Activated CD8-positive, alpha-beta memory T cell treated with anti-CD3 and anti-CD28 coated beads, Interleukin-2, amount 10 ng/mL, durations not matched to agents 7 days and 5 days (primary cell): ENCODE measurements at regions not wholly inside any gene's neighbourhood (a gene's known extent, or its start where the extent isn't known, plus 50 kb on each side); places are given as distances from the start of the nearest gene placed in this dataset.

ENCODE experiments used
- ATAC-seq: fragments of 150-1000 bp; cut with Tn5 transposase; one replicate; pipeline ENCODE4 v1.10.0; 2021; ENCODE audit warnings: moderate library complexity
- CTCF ChIA-PET: fragments of 350-600 bp; sonication (Branson Sonifier 250); formaldehyde crosslinking; loops from one replicate; lab custom pipeline; 2021; ENCODE audit warnings: antibody characterized with exemption; lab: Charles Lee
- DNase-seq: peaks from one replicate; pipeline ENCODE4 v3.0.0-alpha.2; 2020
- H3K27ac Mint-ChIP-seq: one replicate; pipeline ENCODE4 v1.8.0; 2021; ENCODE audit warnings: mild to moderate bottlenecking, mixed read lengths
- H3K27me3 Mint-ChIP-seq: one replicate; pipeline ENCODE4 v1.8.0; 2021; ENCODE audit warnings: mixed read lengths
- H3K36me3 Mint-ChIP-seq: one replicate; pipeline ENCODE4 v1.8.0; 2021; ENCODE audit warnings: mild to moderate bottlenecking, mixed read lengths
- H3K4me1 Mint-ChIP-seq: one replicate; pipeline ENCODE4 v1.8.0; 2021; ENCODE audit warnings: mixed read lengths
- H3K4me3 Mint-ChIP-seq: one replicate; pipeline ENCODE4 v1.8.0; 2021; ENCODE audit warnings: mild to moderate bottlenecking, moderate library complexity, mixed read lengths
- H3K9me3 Mint-ChIP-seq: one replicate; pipeline ENCODE4 v1.8.0; 2022; ENCODE audit warnings: low read depth, mixed read lengths

DNA sequence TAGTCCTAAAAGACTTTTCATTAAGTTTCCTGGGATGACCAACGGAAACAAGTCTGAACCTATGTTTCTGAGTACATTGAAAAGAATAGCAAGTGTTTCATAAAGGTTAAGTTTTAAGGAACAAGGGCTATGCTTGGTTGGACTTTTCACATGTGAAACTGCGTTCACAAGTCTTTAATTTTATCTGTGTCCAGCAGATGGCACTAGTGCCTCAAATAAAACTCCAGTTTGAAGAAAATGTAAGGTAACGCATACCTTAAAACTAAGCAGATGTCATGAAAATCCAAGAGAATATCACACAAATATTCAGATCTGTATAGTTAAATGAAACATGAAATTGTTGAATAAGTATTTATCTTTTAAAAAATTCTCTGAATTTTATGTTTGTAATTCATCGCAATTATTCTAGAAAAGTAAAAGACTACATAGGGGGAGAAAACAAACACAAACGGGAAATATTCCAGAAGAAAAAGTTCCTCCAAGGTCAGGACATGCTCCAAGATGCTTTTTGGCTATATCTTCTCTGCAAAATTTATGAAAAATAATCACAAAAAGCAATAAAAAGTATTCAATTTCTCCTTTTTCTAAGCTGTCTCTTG lies 89.6 kb upstream of the MAD2L1 start:
- H3K27ac Mint-ChIP-seq, result no peak overlapping the region
- H3K27me3 Mint-ChIP-seq, result no peaks in the 10 kb centered on the region
- H3K36me3 Mint-ChIP-seq, result no peaks in the 10 kb centered on the region
- CTCF ChIA-PET, result interaction anchor here (1.4 to 1.5 kb wide), 2 partner anchors 79 to 1151 kb away, joined by 4 read pairs; no protein-coding TSS in a partner anchor
- DNase-seq (no peak), ATAC-seq (no peak)
- no peaks in the 10 kb centered on the region for H3K9me3 Mint-ChIP-seq
- no peaks in the 10 kb centered on the region for H3K4me1 Mint-ChIP-seq
- H3K4me3 Mint-ChIP-seq, result no peak overlapping the region

DNA sequence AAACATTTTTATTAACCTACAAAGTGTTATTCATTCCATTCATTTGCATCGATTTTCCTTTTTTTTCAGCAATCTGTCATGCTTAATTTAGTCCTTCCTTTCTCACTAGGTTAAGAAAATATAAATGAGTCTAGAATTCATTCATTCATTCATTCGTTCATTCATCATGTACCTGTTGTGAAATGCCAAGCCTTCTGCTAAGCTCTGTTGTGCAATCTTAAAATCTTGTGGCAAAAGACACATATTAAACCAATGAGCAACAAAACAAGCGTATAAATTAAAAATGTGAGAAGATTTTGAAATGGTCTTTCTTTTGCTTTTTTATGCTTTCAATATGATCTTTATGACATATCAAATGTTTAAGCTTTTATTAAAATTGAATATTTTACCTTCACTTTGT lies 88.6 kb upstream of the MAD2L1 start:
- ATAC-seq, result no peak
- Mint-ChIP-seq H3K9me3 (no peaks in the 10 kb centered on the region), H3K27me3 (no peaks in the 10 kb centered on the region), H3K36me3 (no peaks in the 10 kb centered on the region), H3K27ac (no peak overlapping the region), H3K4me1 (no peaks in the 10 kb centered on the region), H3K4me3 (no peak overlapping the region)
- CTCF ChIA-PET, result interaction anchor here (0.5 to 1.5 kb wide), 5 partner anchors 78 to 1304 kb away, joined by 3 to 4 read pairs (median 4); no protein-coding TSS in a partner anchor
- DNase-seq, result no peak

DNA sequence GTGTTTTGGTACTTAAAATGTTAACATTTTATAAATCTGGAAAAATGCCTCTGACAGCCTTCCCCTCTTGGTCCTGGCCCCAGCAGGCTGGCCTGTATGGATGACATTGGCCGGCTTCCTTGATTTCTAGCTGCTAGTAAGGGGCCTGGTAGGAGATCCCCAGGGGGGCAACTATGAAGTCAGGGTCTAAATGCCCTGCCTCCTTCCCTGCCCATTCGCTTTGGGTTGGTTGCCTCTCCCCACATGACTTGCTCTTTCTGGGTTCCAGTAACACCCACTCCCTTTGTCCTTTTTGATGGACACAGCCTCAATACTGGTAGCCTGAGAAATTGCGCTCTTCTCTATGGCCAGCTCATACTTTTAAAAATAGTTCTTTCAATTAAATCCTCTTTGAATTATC lies 78.0 kb upstream of the MAD2L1 start:
- no peaks in the 10 kb centered on the region for H3K36me3 Mint-ChIP-seq
- H3K27me3 Mint-ChIP-seq, result peaks cover 3% of the 10 kb centered on the region
- no peaks in the 10 kb centered on the region for H3K4me1 Mint-ChIP-seq
- DNase-seq (no peak), ATAC-seq (no peak)
- CTCF ChIA-PET, result no interaction called here
- no peak overlapping the region for H3K4me3 Mint-ChIP-seq
- H3K9me3 Mint-ChIP-seq, result no peaks in the 10 kb centered on the region
- H3K27ac Mint-ChIP-seq, result no peak overlapping the region

DNA sequence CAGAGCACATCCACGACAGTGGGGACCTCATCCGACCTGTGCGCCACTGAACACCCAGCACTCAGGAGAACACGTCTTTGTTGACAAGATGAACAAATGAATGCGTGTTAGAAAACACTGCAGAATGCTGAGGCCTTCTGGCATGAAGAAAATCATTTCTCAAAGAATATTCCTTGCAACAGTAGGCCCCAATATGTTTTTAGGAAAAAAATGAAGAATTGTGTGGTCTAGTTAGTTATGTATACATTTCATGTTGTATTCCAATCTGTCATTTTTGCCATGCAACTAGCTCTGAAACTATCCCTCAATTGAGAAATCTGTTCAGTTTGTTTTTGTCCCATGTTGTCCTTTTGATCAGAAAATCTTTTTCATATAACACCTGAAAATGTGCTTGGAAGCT lies 77.4 kb upstream of the MAD2L1 start:
- H3K27me3 Mint-ChIP-seq, result peaks cover 3% of the 10 kb centered on the region
- CTCF ChIA-PET, result no interaction called here

DNA sequence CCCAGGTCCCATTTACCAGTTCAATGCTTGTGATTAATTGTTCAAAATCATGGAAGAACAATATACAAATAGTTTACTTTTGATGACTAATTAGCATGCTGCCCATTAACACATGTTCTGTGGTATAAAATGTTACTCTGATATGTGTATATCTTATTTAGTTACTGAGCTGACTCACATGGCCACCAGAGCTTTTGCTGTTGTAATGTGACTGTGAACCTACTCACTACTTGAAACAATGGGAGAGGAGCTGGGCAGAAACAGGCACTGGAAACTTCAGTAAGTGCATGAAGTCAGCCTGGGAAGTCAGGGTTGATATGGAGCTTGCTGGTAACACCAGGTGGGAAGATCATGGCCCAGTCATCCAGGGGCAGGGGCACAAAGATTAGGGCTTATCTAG lies 72.7 kb upstream of the MAD2L1 start:
- ATAC-seq, result no peak
- Mint-ChIP-seq H3K4me1 (no peaks in the 10 kb centered on the region), H3K4me3 (no peak overlapping the region), H3K27ac (no peak overlapping the region), H3K9me3 (no peaks in the 10 kb centered on the region), H3K36me3 (no peaks in the 10 kb centered on the region), H3K27me3 (no peaks in the 10 kb centered on the region)
- CTCF ChIA-PET, result no interaction called here
- DNase-seq, result no peak

More for the DNA sequence above, 77.4 kb upstream of the MAD2L1 start:
- H3K36me3 Mint-ChIP-seq, result no peaks in the 10 kb centered on the region
- H3K4me3 Mint-ChIP-seq, result no peak overlapping the region
- H3K9me3 Mint-ChIP-seq, result no peaks in the 10 kb centered on the region
- no peaks in the 10 kb centered on the region for H3K4me1 Mint-ChIP-seq
- no peak overlapping the region for H3K27ac Mint-ChIP-seq
- DNase-seq (no peak), ATAC-seq (no peak)

DNA sequence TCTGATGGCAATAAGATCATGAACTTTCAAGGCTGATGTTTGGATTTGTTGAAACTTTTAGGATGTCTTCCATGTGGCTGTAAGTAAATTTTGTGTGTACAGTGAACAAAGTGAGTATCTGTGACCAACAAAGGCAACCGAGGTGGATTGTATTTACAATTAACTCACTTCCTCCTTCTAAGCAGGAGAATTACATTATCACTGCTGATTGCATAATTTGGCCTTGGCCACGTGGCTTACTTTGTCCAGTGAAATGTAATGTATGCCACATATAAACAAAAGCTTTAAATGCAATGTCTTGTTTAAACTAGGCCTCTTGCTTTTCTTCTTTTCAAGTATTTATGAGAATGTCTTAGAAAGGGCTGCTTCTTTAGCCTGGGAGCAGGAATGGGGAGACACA lies 66.3 kb upstream of the MAD2L1 start:
- no peak for DNase-seq
- H3K4me1 Mint-ChIP-seq, result no peaks in the 10 kb centered on the region
- no peaks in the 10 kb centered on the region for H3K27me3 Mint-ChIP-seq
- H3K36me3 Mint-ChIP-seq, result no peaks in the 10 kb centered on the region
- no peak overlapping the region for H3K4me3 Mint-ChIP-seq
- CTCF ChIA-PET, result no interaction called here
- no peaks in the 10 kb centered on the region for H3K9me3 Mint-ChIP-seq
- ATAC-seq, result no peak
- H3K27ac Mint-ChIP-seq, result no peak overlapping the region

DNA sequence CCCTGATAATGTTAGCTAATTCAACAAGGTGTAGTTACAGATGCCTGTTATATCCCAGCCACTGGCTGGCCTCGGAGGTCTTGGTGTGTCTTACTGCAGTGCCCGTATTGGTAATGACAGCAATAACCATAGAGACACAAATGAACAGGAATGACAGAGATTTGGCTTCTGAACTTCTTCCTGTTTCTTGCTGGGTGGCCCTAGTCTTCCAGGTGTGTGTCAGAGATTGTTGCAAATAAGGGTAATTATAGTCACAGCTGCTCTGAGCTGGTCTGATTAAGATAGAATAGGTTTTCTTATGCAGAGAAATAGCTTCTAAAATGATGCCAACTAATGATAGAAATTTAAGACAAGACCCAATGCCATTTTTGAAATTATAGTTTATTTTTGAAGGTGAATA lies 64.1 kb upstream of the MAD2L1 start:
- no peaks in the 10 kb centered on the region for H3K9me3 Mint-ChIP-seq
- H3K27me3 Mint-ChIP-seq, result no peaks in the 10 kb centered on the region
- H3K4me1 Mint-ChIP-seq, result no peaks in the 10 kb centered on the region
- no peak for DNase-seq
- H3K27ac Mint-ChIP-seq, result no peak overlapping the region
- no peak for ATAC-seq
- H3K36me3 Mint-ChIP-seq, result no peaks in the 10 kb centered on the region
- H3K4me3 Mint-ChIP-seq, result no peak overlapping the region
- CTCF ChIA-PET, result no interaction called here
